ENCODE measurements at regions not wholly inside any gene's neighbourhood (a gene's known extent, or its start where the extent isn't known, plus 50 kb on each side); places are given as distances from the start of the nearest gene placed in this dataset.

DNA sequence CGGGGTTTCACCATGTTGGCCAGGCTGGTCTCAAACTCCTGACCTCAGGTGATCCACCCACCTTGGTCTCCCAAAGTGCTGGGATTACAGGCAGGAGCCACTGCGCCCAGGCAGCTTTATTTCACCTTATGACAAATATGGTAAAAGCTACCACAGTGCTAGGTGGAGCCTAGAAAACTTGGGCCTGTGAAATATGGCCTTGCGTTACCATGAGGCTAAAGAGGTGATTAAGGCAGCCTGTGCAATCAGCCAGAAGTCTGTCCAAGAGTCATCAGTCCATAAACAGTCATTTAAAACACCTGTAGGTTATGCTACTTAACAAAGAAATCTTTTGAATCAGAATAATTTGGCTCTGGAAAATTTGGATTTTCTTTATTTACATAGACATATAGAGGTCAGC is 114.8 kb upstream of the ANKH start:
- TF ChIP-seq POLR2A (IDR thresholded peaks at IDR 0.05) (no peak), POLR2AphosphoS5 (IDR thresholded peaks at IDR 0.05) (no peak)
- TF ChIP-seq, protein P1, sequence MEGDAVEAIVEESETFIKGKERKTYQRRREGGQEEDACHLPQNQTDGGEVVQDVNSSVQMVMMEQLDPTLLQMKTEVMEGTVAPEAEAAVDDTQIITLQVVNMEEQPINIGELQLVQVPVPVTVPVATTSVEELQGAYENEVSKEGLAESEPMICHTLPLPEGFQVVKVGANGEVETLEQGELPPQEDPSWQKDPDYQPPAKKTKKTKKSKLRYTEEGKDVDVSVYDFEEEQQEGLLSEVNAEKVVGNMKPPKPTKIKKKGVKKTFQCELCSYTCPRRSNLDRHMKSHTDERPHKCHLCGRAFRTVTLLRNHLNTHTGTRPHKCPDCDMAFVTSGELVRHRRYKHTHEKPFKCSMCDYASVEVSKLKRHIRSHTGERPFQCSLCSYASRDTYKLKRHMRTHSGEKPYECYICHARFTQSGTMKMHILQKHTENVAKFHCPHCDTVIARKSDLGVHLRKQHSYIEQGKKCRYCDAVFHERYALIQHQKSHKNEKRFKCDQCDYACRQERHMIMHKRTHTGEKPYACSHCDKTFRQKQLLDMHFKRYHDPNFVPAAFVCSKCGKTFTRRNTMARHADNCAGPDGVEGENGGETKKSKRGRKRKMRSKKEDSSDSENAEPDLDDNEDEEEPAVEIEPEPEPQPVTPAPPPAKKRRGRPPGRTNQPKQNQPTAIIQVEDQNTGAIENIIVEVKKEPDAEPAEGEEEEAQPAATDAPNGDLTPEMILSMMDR (IDR thresholded peaks at IDR 0.05 in 8 of 11, conservative IDR thresholded peaks at IDR 0.05 in 3 of 11) = no peak

All from spleen (tissue), 7 donors.